ENCODE measurements at regions not wholly inside any gene's neighbourhood (a gene's known extent, or its start where the extent isn't known, plus 50 kb on each side); places are given as distances from the start of the nearest gene placed in this dataset.

DNA sequence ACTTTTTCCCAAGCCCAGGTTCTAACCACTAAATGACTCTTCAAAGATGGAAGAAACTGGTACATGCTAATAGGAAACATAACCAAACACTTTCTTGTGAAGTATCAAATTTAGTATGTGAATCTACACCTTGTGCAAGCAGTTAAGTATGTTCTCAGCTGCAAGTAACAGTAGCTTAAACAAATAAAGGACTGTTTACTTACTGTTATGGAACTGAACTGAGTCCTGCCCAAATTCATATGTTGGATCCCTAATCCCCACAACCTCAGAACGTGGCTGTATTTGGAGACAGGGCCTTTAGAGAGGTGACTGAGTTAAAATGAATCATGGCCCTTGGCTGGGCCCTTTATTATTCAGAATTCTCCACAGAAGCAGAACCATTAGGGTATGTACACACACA, 178.7 kb downstream of the KDR start:
- Histone ChIP-seq H3K79me2 (ENCODE audit: low read depth) (no peaks in the 10 kb centered on the region), H3K36me3 (ENCODE audit: low read depth) (no peaks in the 10 kb centered on the region), H3K9me3 (ENCODE audit: insufficient read depth, low read depth) (no peaks in the 10 kb centered on the region), H3K4me2 (no peak overlapping the region), H4K20me1 (ENCODE audit: insufficient read depth) (no peaks in the 10 kb centered on the region), H3K4me3 (no peak overlapping the region), H3K4me1 (replicated peaks; ENCODE audit: insufficient read depth) (no peaks in the 10 kb centered on the region), H3F3A (ENCODE audit: insufficient read depth, low read depth) (no peaks in the 10 kb centered on the region), H3K27me3 (ENCODE audit: insufficient read depth, low read depth) (no peaks in the 10 kb centered on the region), H3K9me2 (ENCODE audit: insufficient read depth) (no peaks in the 10 kb centered on the region), H2AFZ (no peak overlapping the region), H3K27ac (no peak overlapping the region)
- no TSS peak for BruUV-seq (replicated peaks)
- ChIA-PET POLR2A (ENCODE audit: unreplicated experiment) (no interaction called here), CTCF (no interaction called here)
- no peak for DNase-seq
- TF ChIP-seq EZH2 (IDR thresholded peaks at IDR 0.05; ENCODE audit: low read depth) (no peak), CTCF (conservative IDR thresholded peaks at IDR 0.05) (no peak)
- intact Hi-C loops (cut with micrococcal nuclease; ENCODE audit: unreplicated experiment): no loop called here

GRCh38 chr4:54945838-54946237, 179.6 kb downstream of the KDR start:
- no peaks in the 10 kb centered on the region for H3K79me2 ChIP-seq (ENCODE audit: low read depth)
- H3K9me2 ChIP-seq (ENCODE audit: insufficient read depth): no peaks in the 10 kb centered on the region
- no peaks in the 10 kb centered on the region for H3K36me3 ChIP-seq (ENCODE audit: low read depth)
- no TSS peak for BruUV-seq (replicated peaks)
- H3K4me1 ChIP-seq (replicated peaks; ENCODE audit: insufficient read depth): no peaks in the 10 kb centered on the region
- POLR2A ChIA-PET (ENCODE audit: unreplicated experiment): no interaction called here
- intact Hi-C loops (cut with micrococcal nuclease; ENCODE audit: unreplicated experiment): no loop called here
- CTCF ChIA-PET: no interaction called here
- H2AFZ ChIP-seq: no peak overlapping the region
- no peaks in the 10 kb centered on the region for H4K20me1 ChIP-seq (ENCODE audit: insufficient read depth)
- no peaks in the 10 kb centered on the region for H3K9me3 ChIP-seq (ENCODE audit: insufficient read depth, low read depth)
- H3K27me3 ChIP-seq (ENCODE audit: insufficient read depth, low read depth): no peaks in the 10 kb centered on the region
- no peak overlapping the region for H3K27ac ChIP-seq
- no peak overlapping the region for H3K4me3 ChIP-seq
- no peak overlapping the region for H3K4me2 ChIP-seq
- no peak for DNase-seq
- TF ChIP-seq CTCF (conservative IDR thresholded peaks at IDR 0.05) (no peak), EZH2 (IDR thresholded peaks at IDR 0.05; ENCODE audit: low read depth) (no peak)
- no peaks in the 10 kb centered on the region for H3F3A ChIP-seq (ENCODE audit: insufficient read depth, low read depth)

GRCh38 chr4:54942721-54943120, 182.7 kb downstream of the KDR start:
- Histone ChIP-seq H3K9me2 (ENCODE audit: insufficient read depth) (no peaks in the 10 kb centered on the region), H3F3A (ENCODE audit: insufficient read depth, low read depth) (no peaks in the 10 kb centered on the region), H3K4me3 (no peak overlapping the region), H2AFZ (no peak overlapping the region), H3K4me2 (no peak overlapping the region), H3K36me3 (ENCODE audit: low read depth) (no peaks in the 10 kb centered on the region), H4K20me1 (ENCODE audit: insufficient read depth) (no peaks in the 10 kb centered on the region), H3K27me3 (ENCODE audit: insufficient read depth, low read depth) (no peaks in the 10 kb centered on the region), H3K9me3 (ENCODE audit: insufficient read depth, low read depth) (no peaks in the 10 kb centered on the region), H3K27ac (no peak overlapping the region), H3K4me1 (replicated peaks; ENCODE audit: insufficient read depth) (no peaks in the 10 kb centered on the region), H3K79me2 (ENCODE audit: low read depth) (no peaks in the 10 kb centered on the region)
- intact Hi-C loops (cut with micrococcal nuclease; ENCODE audit: unreplicated experiment): no loop called here
- POLR2A ChIA-PET (ENCODE audit: unreplicated experiment): no interaction called here
- CTCF ChIA-PET: no interaction called here
- no TSS peak for BruUV-seq (replicated peaks)
- TF ChIP-seq EZH2 (IDR thresholded peaks at IDR 0.05; ENCODE audit: low read depth) (no peak), CTCF (conservative IDR thresholded peaks at IDR 0.05) (no peak)
- no peak for DNase-seq

Data from PC-9 (cell line).